WERI-Rb-1 (cell line): ENCODE measurements at regions not wholly inside any gene's neighbourhood (a gene's known extent, or its start where the extent isn't known, plus 50 kb on each side); places are given as distances from the start of the nearest gene placed in this dataset.

Experiments used
- DNase-seq: peaks from one replicate; pipeline ENCODE4 v3.0.0-alpha.2; 2020
- H3K27ac ChIP-seq: fragments of 250-450 bp; sonication (Bioruptor Pico); 2 replicates; pipeline ENCODE4 v1.5.1; 2020; ENCODE audit warnings: mild to moderate bottlenecking, moderate library complexity
- H3K27me3 ChIP-seq: fragments of 250-450 bp; sonication (Bioruptor Pico); 2 replicates; pipeline ENCODE4 v1.5.1; 2021; ENCODE audit warnings: mild to moderate bottlenecking, low read depth, moderate library complexity; ENCODE audit not compliant: insufficient read depth, severe bottlenecking
- H3K36me3 ChIP-seq: fragments of 250-450 bp; sonication (Bioruptor Pico); 2 replicates; pipeline ENCODE4 v1.5.1; 2020; ENCODE audit warnings: mild to moderate bottlenecking, moderate library complexity
- H3K4me3 ChIP-seq: 2 replicates; pipeline ENCODE4 v1.5.1; 2011; ENCODE audit warnings: low read depth, mild to moderate bottlenecking, control low read depth, low read length
- H3K9me3 ChIP-seq: fragments of 250-450 bp; sonication (Bioruptor Pico); 2 replicates; pipeline ENCODE4 v1.5.1; 2021; ENCODE audit warnings: mild to moderate bottlenecking, moderate library complexity; ENCODE audit not compliant: severe bottlenecking
- TF ChIP-seq, protein P1 (sequence below): IDR thresholded peaks from 2 replicates; pipeline ENCODE4 v1.5.1; 2011; ENCODE audit warnings: low read depth, mild to moderate bottlenecking, control low read depth, inconsistent platforms, low read length

DNA sequence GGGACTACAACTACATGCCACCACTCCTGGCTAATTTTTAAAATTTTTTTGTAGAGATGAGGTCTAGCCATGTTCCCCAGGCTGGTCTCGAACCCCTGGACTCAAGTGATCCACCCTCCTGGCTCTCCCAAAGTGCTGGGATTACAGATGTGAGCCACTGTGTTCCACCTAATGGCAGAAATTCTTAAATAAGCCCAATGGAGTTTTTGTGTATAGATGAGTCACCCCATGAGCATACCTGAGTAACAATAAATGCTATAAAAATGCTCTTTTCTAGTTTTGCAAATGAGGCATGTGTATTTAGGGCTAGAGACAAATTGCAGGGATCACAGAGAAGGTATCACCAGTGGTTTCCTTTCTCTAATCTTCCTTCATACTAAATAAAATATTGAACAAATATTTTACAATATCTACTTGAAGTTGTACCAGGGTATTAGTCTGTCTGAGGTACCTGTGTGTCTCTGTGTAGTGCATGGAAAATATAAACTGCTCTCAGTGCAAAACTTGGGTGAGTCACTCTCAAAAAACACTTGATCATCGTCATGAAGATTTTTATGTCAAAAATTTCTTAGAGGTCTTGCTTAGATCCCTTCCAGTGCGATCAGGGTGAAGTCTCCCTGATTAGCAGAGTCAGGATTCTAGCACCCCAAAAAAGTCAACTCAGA, 337.1 kb upstream of the MMADHC start:
- Histone ChIP-seq H3K9me3 (no peaks in the 10 kb centered on the region), H3K27me3 (no peaks in the 10 kb centered on the region), H3K27ac (no peak overlapping the region), H3K4me3 (no peak overlapping the region), H3K36me3 (no peaks in the 10 kb centered on the region)
- no peak for DNase-seq
- TF ChIP-seq, protein P1, sequence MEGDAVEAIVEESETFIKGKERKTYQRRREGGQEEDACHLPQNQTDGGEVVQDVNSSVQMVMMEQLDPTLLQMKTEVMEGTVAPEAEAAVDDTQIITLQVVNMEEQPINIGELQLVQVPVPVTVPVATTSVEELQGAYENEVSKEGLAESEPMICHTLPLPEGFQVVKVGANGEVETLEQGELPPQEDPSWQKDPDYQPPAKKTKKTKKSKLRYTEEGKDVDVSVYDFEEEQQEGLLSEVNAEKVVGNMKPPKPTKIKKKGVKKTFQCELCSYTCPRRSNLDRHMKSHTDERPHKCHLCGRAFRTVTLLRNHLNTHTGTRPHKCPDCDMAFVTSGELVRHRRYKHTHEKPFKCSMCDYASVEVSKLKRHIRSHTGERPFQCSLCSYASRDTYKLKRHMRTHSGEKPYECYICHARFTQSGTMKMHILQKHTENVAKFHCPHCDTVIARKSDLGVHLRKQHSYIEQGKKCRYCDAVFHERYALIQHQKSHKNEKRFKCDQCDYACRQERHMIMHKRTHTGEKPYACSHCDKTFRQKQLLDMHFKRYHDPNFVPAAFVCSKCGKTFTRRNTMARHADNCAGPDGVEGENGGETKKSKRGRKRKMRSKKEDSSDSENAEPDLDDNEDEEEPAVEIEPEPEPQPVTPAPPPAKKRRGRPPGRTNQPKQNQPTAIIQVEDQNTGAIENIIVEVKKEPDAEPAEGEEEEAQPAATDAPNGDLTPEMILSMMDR = no peak

DNA sequence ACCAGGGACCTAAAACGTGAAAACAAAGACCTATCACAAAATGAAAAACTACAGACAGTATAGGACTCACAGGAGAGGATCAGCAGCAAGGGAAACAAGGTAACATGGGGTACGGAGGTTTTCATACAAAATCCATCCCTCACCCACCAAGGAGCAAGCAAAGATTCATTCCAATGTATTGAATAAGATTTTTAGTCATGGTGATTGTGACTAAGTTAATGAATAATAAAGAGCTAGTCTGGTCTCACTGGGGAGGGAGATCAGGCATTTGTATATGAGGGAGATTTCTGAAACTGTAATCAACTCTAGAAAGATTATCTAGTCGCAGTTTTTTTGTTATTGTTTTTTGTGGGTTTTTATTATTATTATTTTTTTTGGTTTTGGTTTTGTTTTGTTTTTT, 336.5 kb upstream of the MMADHC start:
- Histone ChIP-seq H3K9me3 (no peaks in the 10 kb centered on the region), H3K4me3 (no peak overlapping the region), H3K27me3 (no peaks in the 10 kb centered on the region), H3K27ac (no peak overlapping the region), H3K36me3 (no peaks in the 10 kb centered on the region)
- no peak for DNase-seq
- TF ChIP-seq, protein P1 = no peak

DNA sequence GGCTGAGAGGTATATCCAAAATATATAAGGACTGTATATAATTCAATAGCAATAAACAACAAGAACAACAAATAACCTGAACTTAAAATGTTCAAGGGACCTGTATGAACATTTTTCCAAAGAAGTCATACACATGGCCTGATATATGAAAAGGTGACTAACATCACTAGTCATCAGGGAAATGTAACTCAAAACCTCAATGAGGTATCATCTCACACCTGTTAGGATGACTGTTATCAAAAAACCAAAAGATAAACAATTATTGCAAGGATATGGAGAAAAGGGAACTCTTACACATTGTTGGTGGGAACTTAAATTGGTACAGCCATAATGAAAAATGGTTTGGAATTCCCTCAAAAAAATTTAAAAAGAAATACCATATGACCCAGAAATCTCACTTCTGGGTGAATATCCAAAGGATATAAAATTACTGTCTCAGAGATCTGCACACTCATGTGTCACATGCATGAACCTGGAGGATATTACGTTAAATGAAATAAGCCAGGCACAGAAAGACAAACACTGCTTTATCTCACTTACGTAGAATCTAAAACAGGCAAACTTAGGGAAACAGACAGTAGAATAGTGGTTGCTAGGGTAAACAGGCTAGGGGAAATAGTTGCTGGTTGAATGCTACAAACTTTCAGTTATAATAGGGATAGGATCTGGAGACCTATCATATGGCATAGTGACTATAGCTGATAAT, 334.5 kb upstream of the MMADHC start:
- TF ChIP-seq, protein P1 = no peak
- DNase-seq = no peak
- Histone ChIP-seq H3K9me3 (no peaks in the 10 kb centered on the region), H3K27ac (no peak overlapping the region), H3K36me3 (no peaks in the 10 kb centered on the region), H3K27me3 (no peaks in the 10 kb centered on the region), H3K4me3 (no peak overlapping the region)

DNA sequence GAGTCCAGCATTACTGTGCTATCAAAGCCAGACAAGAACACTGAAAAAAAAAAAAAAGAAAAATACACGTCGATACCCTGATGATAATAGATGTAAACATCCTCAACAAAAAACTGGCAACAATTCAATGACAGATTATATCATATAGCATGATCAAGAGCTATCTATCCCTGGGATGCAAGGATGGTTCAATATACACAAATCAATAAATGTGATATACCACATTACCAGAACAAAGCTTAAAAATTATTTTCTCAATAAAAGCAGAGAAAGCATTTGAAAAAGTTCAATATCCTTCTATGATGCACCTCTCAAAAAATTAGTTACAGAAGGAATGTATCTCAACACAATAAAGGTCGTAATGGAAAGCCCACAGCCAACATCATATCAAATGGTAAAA, 332.8 kb upstream of the MMADHC start:
- H3K27ac ChIP-seq = no peak overlapping the region
- no peaks in the 10 kb centered on the region for H3K27me3 ChIP-seq

DNA sequence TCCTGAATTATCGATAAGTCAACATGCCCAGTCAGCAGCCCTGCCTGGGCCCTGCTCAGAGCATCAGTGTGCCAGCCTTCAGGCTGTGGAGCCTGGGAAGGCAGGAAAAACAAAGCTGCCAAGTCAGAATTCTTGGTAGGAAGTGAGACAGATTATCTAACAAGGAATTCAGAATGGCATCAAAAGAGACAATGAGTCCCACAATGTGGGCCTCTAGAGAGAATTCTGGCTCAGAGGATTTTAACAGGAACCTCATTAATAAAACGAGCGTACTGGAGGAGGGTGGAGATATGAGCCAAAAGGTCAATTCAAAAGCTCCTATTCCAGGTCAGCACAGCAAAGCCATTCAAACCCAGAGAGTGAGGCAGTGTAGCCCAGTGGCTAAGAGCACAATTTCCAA, 327.6 kb upstream of the MMADHC start:
- Histone ChIP-seq H3K4me3 (no peak overlapping the region), H3K36me3 (no peaks in the 10 kb centered on the region), H3K9me3 (no peaks in the 10 kb centered on the region), H3K27ac (no peak overlapping the region), H3K27me3 (no peaks in the 10 kb centered on the region)
- TF ChIP-seq, protein P1 = no peak
- no peak for DNase-seq

More for the DNA sequence above, 332.8 kb upstream of the MMADHC start:
- H3K36me3 ChIP-seq = no peaks in the 10 kb centered on the region
- no peak overlapping the region for H3K4me3 ChIP-seq
- TF ChIP-seq, protein P1 = no peak
- no peaks in the 10 kb centered on the region for H3K9me3 ChIP-seq
- no peak for DNase-seq
